HS-5 (cell line): ENCODE measurements at regions not wholly inside any gene's neighbourhood (a gene's known extent, or its start where the extent isn't known, plus 50 kb on each side); places are given as distances from the start of the nearest gene placed in this dataset.

ENCODE experiments used
- DNase-seq: peaks from one replicate; pipeline ENCODE4 v3.0.0-alpha.2; 2012; ENCODE audit warnings: low read depth

DNA sequence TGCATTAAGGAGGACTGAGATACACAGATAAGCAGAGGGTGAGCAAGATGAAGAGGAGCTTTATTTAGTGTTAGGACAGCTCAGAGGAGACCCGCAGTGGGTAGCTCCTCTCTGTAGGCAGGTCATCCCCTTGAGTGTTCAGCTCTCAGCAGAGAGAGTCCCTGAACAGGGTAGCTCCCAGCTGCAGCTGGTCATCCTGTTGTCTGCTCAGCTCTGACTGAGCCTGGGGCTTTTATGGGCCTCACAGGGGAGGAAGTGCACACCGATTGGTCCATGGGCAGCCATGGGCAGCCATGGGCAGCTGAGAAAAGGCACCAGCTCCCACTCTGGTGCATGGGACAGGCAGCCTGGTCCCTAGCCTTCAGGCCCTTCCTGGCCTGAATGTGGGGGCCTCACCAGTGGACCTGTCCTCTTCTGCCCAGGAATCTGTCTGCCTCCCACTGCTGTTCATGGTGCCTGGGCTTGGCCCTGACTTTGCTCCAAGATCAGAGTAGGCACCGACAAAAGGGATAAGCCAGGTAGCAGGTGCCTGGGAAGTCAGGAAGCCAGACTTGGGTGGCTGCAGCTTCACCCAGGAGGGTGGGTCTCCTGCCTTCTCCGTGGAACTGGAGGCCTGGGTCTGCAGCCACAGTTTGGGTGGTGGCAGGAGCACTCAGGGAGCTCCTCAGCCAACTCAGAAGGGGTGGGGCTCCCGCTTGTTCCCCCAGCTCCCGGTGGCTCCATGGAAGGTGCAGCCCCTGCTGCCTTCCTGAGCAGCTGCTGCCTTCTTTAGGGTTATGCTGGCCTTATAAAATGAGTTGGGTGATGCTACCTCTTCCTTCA lies 54.7 kb downstream of the MYEOV start:
- DNase-seq = no peak

DNA sequence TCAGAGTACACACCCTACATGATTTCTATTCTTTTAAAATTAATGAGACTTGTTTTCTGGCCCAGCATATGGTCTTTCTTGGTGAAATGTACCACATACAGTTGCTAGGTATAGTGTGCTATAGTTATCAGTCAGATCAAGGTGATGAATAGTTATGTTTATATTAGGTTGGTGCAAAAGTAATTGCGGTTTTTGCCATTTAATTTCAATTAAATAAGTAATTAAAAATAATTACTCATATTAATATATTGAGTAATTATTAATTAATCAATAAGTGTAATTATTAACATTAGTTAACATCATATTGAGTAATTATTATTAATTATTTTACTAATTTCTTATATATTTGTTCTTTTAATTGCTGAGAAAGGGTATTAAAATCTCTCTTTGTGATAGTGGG lies 56.1 kb downstream of the MYEOV start:
- no peak for DNase-seq

DNA sequence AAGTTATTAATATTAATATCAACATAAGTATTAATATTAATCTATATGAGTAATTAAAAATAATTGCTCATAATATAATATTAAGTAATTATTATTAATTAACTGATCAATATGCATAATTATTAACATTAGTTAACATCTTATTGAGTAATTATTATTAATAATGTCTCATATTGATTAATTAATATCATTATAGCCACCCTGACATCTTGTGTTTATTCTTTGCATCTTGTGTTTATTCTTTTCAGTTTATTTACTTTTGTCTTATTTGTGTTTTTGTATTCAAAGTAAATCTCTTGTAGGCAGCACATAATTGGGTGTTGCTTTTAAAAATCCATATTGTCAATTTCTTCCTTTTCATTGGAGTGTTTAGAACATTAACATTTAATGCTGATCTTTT lies 56.6 kb downstream of the MYEOV start:
- no peak for DNase-seq

DNA sequence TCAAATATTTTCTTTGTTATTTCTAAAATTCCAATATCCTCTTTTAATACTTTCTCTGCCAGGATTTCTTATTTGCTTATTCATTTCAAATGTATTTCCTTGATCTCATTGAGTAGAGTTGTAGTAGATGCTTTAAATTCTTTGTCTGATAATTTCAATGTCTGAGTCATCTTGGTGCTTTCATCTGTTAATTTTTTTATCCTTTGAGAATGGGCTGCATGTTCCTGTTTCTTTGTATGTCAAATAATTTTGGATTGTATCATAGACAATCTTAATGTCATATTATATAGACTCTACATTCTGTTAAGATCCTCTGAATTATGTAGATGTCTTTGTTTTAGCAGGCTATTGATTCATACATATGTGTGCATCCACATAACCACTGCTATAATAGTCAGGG lies 57.5 kb downstream of the MYEOV start:
- peak; percentile 80 for DNase-seq

DNA sequence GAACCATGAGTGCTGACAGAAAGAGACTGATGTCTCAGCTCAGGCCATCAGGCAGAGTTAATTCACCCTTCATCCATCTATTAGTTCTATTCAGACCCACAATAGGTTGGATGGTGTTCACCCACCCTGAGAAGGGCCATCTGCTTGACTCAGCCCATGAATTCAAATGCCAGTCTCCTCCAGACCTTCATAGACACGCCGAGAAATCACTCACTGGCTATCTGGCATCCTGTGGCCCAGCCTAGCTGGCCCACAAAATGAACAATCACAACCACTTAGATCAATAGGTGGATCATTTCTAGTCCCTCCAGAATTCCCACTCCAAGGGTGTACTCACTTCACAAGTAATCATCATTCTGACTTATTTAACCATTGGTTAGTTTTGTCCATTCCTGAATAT lies 58.2 kb downstream of the MYEOV start:
- no peak for DNase-seq

DNA sequence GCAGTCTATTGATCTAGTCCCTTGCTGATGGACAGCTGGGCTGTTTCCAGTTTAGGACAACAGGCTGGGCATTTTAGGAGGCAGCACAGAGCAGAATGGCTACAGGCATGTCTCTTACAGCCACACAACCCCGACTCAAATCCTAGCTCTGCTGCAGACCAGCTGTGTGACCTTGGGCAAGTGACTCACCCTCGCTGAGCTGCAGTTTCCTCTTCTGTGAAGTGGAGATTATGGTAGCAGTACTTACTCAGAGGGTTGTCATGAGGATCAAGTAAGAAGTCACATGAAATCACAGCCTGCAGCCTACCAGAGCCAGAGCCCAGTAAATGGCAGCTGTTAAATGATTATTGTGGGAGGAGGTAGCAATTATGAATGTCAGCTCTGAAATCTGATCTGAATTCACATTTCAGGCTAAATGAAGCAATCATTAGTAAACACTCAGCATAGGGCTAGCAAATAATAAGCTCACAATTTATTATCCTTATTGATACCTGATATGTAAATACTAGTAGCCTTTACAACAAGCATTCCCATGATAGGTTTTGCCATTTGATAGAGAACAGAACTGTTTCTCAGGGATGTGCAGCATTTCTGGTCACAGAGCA lies 58.9 kb downstream of the MYEOV start:
- DNase-seq = peak; percentile 95

DNA sequence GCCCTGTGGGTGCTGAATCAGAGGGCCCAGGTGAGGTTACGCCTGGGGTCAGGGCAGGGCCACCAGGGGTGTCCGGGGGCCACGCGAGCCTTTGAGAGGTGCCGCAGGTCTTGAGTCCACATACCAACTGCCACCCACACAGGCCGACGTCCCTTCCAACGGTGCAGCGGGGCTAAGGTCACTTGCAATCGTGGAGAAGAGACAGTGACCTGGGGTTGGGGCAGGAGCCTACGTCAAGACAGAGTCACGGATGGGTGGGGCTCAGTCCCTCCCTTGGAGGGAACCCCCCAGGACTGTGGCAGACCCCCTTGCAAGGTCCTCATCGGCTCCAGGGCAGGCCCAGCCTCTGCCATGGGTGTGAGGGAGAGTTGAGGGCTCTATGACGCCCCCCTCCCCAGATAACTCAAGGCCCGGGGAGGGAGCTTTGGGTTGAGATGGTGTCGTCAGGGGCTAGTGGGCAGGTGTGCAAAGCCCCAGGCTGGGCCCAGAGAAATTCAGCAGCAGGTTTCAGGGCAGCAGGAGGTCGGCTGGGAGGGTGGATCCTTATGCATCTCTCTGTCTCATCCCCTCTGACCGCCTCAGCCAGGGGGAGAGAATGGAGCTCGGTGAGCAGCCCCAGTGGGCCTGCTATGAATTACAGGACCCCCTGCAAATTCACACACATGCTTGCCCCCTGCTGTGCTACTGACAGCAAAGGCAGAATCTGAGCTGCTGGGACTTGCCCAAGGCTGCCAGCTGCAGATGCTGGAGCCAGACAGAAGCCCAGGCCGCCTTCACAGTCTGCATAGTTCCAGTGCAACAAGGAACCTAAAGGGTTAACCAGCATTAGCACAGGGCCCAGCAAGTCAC lies 60.0 kb downstream of the MYEOV start:
- no peak for DNase-seq

DNA sequence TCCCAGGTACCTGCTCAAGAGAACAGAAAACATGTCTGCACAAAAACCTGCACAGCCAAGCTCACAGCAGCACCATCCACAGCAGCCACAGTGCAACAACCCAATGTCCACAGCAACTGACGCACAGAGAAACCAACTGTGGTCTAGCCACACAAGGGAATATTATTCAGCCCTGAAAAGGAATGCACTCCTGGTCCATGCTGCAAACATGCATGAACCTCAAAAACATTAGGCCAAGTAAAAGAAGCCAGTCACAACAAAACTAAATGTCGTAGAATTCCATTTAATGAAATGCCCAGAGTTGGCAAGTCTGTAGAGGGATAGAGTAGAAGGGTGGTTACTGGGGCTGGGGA lies 60.6 kb downstream of the MYEOV start:
- no peak for DNase-seq

DNA sequence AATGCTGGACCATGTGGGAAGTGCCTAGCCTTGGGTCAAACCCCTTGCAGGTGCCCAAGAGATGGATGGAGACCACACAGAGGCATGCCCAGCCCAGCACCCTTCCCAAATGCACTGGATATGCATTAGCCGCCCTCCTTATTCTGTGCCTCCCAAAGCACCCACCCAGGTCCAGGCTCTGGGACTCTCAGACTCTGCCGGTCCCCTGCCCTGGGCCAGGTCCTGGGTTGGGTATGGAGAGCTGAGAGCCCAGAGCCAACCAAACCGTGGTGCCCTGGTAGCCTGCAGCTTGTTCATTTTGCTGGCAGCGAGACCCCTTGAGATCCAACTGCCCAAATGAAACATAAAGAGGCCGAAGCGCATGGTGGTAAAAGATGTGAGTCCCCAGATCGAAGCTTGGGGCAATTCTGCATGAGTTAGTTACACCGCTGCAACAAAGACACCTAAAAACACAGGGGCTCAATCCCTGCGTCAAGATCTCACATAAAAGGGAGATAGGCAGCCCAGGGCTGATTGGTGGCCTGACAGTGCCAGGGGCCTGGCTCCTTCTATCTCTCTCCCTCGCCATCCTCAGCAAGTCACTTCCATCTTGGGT lies 61.5 kb downstream of the MYEOV start:
- DNase-seq = no peak

DNA sequence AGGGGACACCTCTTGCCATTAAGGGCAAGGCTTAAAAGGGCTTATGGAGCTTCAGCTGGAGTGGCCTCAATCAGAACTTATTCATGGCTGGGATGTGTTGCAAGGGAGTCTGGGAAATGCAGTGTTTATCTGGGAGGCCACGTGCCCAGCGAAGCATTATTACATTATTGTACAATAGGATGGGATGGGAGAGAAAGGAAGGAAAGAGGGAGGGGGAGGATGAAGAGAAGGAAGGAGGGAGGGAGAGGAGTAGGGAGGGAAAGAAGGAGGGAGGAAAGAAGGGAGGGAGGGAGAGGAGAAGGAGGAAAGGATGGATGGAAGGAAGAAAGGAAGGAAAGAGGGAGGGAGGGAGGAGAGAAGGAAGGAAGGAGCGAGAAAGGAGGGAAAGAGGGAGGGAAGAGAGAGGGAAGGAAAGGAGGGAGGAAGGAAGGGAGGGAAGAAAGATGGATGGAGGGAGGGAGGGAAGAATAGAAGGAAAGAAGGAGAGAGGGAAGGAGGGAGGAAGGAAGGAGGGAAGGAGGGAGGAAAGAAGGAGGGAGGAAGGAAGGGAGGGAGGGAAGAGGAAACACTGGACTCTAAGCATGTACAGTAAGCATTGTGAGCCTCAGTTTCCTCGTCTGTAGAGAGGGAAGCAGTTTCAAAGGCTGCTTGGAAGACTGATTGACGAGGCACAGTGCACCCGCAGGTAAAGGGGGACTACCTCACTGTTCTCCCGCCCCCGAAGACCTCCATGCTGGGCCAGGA lies 62.2 kb downstream of the MYEOV start:
- DNase-seq = no peak

DNA sequence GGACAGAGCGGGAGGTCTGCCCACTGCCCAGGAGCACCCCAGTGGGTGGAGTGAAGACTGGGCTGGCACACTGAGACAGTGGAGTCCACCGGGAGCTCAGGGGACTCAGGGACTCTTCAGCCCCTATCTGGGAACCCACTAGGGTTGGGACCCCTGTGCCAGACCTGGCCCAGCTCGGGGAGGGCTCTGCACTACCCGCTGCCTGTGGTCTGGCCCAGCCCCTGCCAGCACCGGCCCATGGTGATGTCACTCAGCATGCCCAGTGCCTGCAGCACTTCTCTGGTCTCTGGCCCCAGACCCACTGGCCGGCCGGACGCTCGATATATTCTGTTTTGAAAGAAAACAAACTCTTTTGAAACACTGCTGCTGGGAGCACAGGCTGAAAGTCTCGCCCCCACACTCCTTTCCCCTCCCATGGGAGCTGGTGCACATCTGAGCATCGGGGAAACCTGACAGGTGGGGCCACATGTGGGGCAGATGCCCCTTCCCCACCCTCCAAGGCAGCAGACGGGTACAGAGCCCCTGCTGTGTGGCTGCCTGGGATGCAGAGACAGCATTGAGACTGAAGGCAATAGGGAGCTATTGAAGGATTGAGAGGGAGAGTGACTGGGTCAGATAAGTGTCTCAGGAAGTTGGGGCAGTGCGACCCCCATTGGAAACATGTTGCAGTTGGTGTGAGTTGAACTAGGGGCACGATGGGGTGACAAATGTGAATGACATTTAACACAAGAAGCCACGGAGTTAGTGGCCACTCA lies 62.9 kb downstream of the MYEOV start:
- DNase-seq = no peak

DNA sequence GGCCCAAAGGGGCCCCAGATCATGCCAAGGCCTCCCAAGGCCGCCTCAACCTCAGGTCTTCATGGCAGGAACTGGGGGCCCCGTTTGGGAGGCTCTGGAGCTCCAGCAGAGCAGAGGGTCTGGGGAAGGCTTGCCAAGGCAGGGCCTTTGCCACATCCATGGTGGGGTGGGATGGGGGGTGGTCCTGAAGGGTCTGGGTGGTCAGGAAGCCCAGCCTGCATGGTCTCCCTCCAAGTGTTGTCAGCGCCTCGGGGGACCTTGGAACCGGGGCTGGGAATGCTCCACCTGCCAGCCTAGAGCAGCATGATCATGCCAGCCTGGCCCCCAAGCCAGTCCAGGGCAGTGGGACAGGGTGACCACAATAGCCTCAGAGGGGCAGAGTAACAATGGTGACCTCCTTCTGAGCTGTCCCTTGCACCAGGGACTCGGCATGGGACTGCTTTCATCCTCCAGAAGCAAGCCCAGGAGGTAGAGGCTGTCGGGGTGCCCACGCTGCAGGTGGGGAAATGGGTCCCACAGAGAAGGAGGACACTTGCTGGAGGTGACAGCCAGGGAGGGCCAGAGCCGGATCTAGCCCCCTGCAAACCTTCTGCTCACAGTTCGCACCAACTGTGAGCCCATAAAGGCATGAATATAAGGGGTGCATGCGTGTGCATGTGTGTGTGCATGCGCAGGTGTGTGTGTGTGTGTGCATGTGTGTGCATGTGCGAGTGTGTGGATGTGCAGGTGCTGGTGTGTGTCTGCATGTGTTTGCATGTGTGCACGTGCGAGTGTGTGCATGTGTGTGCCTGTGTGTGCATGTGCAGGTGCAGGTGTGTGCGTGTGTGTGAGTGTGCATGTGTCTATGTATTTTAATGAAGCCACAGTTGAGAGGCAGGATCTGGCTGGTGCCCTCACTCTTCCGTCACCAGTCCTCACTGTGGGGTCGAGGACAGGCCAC lies 63.8 kb downstream of the MYEOV start:
- DNase-seq = no peak

DNA sequence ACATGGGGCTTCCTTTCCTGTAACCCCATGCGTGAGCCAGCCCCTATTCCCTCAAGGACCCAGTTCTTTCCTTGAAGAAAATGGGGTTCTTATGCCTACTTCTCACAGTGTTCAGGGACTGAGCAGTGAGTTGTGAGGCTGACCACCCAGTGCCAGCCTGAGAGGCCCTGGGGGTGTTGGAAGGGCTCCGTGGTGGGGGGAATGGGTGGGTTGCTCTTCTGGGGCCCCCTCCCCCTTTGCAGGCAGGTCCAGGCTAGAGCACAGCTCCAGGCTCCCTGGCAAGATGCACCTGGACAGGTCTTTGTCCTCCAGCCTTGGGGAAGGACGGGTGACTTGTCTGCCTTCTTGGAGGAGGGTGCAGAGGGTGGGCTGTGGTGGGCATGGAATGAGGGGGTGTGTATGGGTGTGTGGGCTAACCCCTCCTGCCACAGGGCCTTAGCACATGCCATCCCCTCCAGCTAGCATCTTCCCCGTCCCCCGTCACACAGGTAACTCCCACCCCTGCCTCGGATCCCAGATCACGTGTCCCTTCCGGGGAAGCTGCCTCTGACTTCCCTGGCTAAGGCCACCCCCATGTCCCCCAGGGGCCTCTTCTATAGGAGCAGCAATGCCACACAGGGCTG lies 64.6 kb downstream of the MYEOV start:
- no peak for DNase-seq

DNA sequence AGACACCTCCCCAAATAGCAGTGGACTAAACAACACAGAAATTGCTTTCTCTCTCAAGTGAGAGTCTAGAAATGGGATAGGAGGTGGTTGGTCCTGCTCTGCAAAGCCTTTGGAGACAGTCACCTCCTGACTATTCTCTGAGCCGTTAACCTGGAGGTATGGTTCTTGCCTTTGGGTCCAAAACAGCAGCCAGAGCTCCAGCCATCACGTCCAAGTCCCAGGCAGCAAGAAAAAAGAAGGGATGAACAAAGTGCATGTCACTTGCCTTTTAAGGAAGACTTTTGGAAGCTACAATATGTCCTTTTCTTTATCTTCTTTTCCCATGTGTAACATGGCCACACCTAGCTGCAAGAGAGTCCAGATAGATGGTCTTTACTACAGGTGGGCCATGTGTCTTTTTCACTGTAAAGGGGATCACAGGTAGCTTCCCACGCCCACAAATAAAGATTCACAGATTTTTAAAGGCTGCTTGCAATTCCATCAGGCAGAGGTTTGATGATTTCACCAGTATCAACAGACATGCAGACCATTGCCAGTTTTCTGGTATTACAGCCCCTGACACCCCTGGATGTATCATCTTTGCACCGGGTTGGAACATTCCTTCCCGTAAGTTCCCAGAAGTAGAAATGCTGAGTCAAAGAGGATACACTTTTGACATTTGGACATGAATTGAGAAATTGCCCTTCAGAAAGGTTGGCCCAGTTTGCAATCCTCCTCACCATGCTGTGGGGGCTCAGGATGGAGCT lies 66.0 kb downstream of the MYEOV start:
- no peak for DNase-seq

DNA sequence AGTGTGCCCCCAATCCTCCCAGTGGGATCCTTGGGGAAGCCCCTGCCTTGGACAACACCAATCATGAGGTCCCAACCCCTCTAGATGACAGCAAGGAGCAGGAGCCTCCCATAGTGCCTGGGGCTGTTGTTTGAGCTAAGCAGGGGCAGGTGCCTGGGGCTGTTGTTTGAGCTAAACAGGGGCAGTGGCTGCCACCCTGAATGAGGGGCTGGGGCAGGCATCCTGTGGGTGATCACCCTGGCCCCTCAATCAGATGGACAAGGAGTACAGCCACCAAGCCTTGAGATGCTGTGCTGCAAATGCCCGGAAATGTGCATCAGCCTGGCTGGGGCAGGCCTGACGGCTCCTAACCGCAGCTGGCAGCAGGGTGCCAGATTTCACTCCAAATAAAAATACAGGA lies 66.7 kb downstream of the MYEOV start:
- no peak for DNase-seq

DNA sequence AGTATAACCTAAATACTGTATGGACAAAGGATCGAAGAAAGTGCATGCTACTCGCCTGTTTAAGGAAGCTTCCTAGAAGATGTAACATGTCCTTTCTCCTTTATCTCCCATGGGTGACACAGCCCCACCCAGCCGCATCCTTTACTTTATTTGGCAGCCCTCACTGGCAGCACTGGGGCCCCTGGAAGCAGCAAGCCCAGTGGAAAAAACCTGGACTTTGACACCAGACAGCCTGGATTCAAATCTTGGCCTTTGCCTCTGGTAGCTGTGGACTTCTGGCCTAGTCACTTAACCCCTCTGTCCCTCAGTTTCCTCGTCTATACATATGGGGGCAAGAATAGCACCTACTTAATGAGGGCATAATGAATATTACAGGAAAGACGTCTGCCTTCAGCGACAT lies 67.1 kb downstream of the MYEOV start:
- DNase-seq = no peak

DNA sequence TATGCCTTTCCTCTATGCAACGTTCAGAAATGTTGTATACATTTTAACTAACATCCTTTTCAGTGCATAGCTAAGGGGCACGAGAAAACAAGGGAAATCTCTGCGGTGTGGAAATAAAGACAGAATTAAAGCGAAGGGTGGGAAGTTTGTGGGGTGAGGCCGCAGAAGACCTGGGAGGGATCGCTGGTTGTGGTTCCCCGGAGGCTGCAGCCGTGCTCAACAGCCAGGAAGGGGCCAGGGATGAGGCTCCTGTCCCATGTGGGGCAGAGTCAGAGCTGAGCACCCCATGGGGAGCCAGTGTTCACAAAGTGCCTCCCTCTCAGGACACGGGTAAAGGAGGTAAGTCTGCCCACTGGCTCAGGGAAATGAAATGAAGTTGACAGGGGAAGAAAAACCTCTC lies 67.5 kb downstream of the MYEOV start:
- DNase-seq = no peak

DNA sequence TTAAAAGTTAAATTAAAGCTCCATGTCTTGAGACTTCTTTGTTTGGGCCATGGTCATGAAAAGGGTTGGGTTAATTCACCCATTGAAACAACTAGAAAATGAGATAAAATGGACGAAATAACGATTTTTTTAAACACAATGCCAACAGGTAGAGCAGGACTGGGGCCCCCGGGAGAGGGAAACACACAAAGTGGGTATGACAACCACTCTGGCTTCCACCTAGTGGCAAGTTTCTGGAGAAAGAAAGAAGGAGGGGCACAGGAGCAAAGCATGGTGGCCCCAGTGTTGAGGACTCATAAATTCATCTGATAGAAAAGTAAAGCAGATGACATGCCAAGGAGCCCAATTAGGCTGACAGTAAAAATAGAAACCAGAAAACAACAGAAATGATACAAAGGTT lies 68.4 kb downstream of the MYEOV start:
- DNase-seq = no peak

DNA sequence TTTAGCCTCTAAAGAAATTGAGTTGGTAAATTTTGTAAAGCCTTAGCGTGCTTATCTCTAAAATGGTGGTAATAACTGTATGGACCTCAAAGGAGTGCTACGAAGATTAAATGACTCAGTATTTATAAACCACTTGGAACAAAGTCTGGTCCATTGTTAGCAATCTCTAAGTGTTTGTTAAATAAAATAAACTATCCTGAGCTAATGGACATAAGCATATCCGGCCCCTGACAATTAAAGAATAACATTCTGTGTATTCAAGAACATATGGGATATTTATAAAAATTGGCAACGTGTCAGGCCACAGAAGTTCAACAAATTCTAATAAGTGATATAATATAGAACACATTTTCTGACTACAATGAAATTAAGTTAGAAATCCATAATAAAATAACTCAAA lies 71.0 kb downstream of the MYEOV start:
- no peak for DNase-seq
